ENCODE measurements at regions not wholly inside any gene's neighbourhood (a gene's known extent, or its start where the extent isn't known, plus 50 kb on each side); places are given as distances from the start of the nearest gene placed in this dataset.
"Not testable (repeated sequence)": the region's sequence is repeated elsewhere in the genome, so short reads cannot be mapped to it uniquely, and the experiment has no call there.

- no peak for TF ChIP-seq CTCF (IDR thresholded peaks at IDR 0.05; ENCODE audit: unreplicated experiment in 3 of 3)
- Mint-ChIP-seq H3K27me3 (ENCODE audit: low read depth) (no peaks in the 10 kb centered on the region), H3K27ac (no peak overlapping the region), H3K36me3 (ENCODE audit: low read depth) (no peaks in the 10 kb centered on the region), H3K4me1 (no peaks in the 10 kb centered on the region), H3K9me3 (peaks cover 4% of the 10 kb centered on the region), H3K4me3 (no peak overlapping the region)
These were observed 243.5 kb upstream of the SGCG start for GRCh38 chr13:22937241-22937640.

GRCh38 chr13:22937953-22938352 lies 242.8 kb upstream of the SGCG start:
- Mint-ChIP-seq H3K4me1 (no peaks in the 10 kb centered on the region), H3K27me3 (ENCODE audit: low read depth) (no peaks in the 10 kb centered on the region), H3K9me3 (peaks cover 4% of the 10 kb centered on the region), H3K27ac (no peak overlapping the region), H3K4me3 (no peak overlapping the region), H3K36me3 (ENCODE audit: low read depth) (no peaks in the 10 kb centered on the region)
- TF ChIP-seq CTCF (IDR thresholded peaks at IDR 0.05; ENCODE audit: unreplicated experiment in 3 of 3) = no peak

GRCh38 chr13:22938576-22938975 lies 242.2 kb upstream of the SGCG start:
- H3K27ac Mint-ChIP-seq = no peak overlapping the region
- TF ChIP-seq CTCF (IDR thresholded peaks at IDR 0.05; ENCODE audit: unreplicated experiment in 3 of 3) = no peak
- H3K4me3 Mint-ChIP-seq = no peak overlapping the region
- H3K4me1 Mint-ChIP-seq = no peaks in the 10 kb centered on the region
- H3K27me3 Mint-ChIP-seq (ENCODE audit: low read depth) = peaks cover 4% of the 10 kb centered on the region
- peaks cover 4% of the 10 kb centered on the region for H3K9me3 Mint-ChIP-seq
- no peaks in the 10 kb centered on the region for H3K36me3 Mint-ChIP-seq (ENCODE audit: low read depth)

- TF ChIP-seq CTCF (IDR thresholded peaks at IDR 0.05; ENCODE audit: unreplicated experiment in 3 of 3) = no peak
- Mint-ChIP-seq H3K4me1 (no peaks in the 10 kb centered on the region), H3K4me3 (no peak overlapping the region), H3K36me3 (ENCODE audit: low read depth) (no peaks in the 10 kb centered on the region), H3K9me3 (peaks cover 4% of the 10 kb centered on the region), H3K27ac (no peak overlapping the region), H3K27me3 (ENCODE audit: low read depth) (peaks cover 5% of the 10 kb centered on the region)
These were observed 241.6 kb upstream of the SGCG start for GRCh38 chr13:22939157-22939556.

GRCh38 chr13:22940090-22940710 lies 240.6 kb upstream of the SGCG start:
- Mint-ChIP-seq H3K27ac (no peak overlapping the region), H3K27me3 (ENCODE audit: low read depth) (peaks cover 5% of the 10 kb centered on the region), H3K9me3 (peaks cover 4% of the 10 kb centered on the region), H3K36me3 (ENCODE audit: low read depth) (no peaks in the 10 kb centered on the region), H3K4me3 (no peak overlapping the region), H3K4me1 (no peaks in the 10 kb centered on the region)
- no peak for TF ChIP-seq CTCF (IDR thresholded peaks at IDR 0.05; ENCODE audit: unreplicated experiment in 3 of 3)

- TF ChIP-seq CTCF (IDR thresholded peaks at IDR 0.05; ENCODE audit: unreplicated experiment in 3 of 3) = no peak
- Mint-ChIP-seq H3K27me3 (ENCODE audit: low read depth) (peaks cover 5% of the 10 kb centered on the region), H3K27ac (no peak overlapping the region), H3K36me3 (ENCODE audit: low read depth) (no peaks in the 10 kb centered on the region), H3K4me3 (no peak overlapping the region), H3K4me1 (no peaks in the 10 kb centered on the region), H3K9me3 (peaks cover 4% of the 10 kb centered on the region)
These were observed 240.0 kb upstream of the SGCG start for GRCh38 chr13:22940736-22941135.

GRCh38 chr13:22941495-22941894 lies 239.3 kb upstream of the SGCG start:
- not testable (repeated sequence) for H3K27ac Mint-ChIP-seq; H3K4me3 Mint-ChIP-seq; H3K27me3 Mint-ChIP-seq (ENCODE audit: low read depth); H3K4me1 Mint-ChIP-seq; H3K9me3 Mint-ChIP-seq; H3K36me3 Mint-ChIP-seq (ENCODE audit: low read depth)

GRCh38 chr13:22942831-22943230 lies 237.9 kb upstream of the SGCG start:
- H3K27me3 Mint-ChIP-seq (ENCODE audit: low read depth); H3K27ac Mint-ChIP-seq; H3K4me3 Mint-ChIP-seq; H3K9me3 Mint-ChIP-seq; H3K36me3 Mint-ChIP-seq (ENCODE audit: low read depth); H3K4me1 Mint-ChIP-seq: not testable (repeated sequence)

Data from nephron (organoid).